DND-41 (cell line): ENCODE measurements at regions not wholly inside any gene's neighbourhood (a gene's known extent, or its start where the extent isn't known, plus 50 kb on each side); places are given as distances from the start of the nearest gene placed in this dataset.

Experiments used
- ATAC-seq: fragments of 200-7000 bp; cut with Tn5 transposase; 3 replicates; pipeline ENCODE4 v1.9.1; 2021; ENCODE audit warnings: low read depth; ENCODE audit not compliant: insufficient read depth
- DNase-seq: peaks from one replicate; pipeline ENCODE4 v3.0.0-alpha.2; 2020
- H2AFZ ChIP-seq: 2 replicates; pipeline ENCODE4 v1.6.0; 2012; ENCODE audit warnings: low read depth, low read length
- H3K27ac ChIP-seq: 2 replicates; pipeline ENCODE4 v1.5.1; 2012; ENCODE audit warnings: low read length, inconsistent platforms
- H3K27me3 ChIP-seq: fragments of 200-600 bp; sonication (generic); 2 replicates; pipeline ENCODE4 v1.6.0; 2012; ENCODE audit warnings: low read length, mild to moderate bottlenecking, inconsistent platforms; ENCODE audit not compliant: insufficient read depth, poor library complexity
- H3K36me3 ChIP-seq: 2 replicates; pipeline ENCODE4 v1.5.1; 2012; ENCODE audit warnings: low read length, inconsistent platforms; ENCODE audit not compliant: insufficient read depth
- H3K4me1 ChIP-seq: 2 replicates; pipeline ENCODE4 v1.5.1; 2012; ENCODE audit warnings: mild to moderate bottlenecking, low read length; ENCODE audit not compliant: insufficient read depth
- H3K4me2 ChIP-seq: 2 replicates; pipeline ENCODE4 v1.6.0; 2012; ENCODE audit warnings: mild to moderate bottlenecking, moderate library complexity, low read length, inconsistent platforms; ENCODE audit not compliant: insufficient read depth
- H3K4me3 ChIP-seq, 2 experiments: fragments of 200-600 bp in 1 of 2; shearing (Covaris generic) in 1 of 2; 2 replicates each; pipeline ENCODE4 v1.5.1; 2012 to 2016; ENCODE audit warnings: inconsistent platforms in 2 of 2, low read length in 2 of 2, mild to moderate bottlenecking in 2 of 2, low read depth in 1 of 2, moderate library complexity in 1 of 2
- H3K79me2 ChIP-seq: 2 replicates; pipeline ENCODE4 v1.6.0; 2012; ENCODE audit warnings: low read length, inconsistent platforms; ENCODE audit not compliant: insufficient read depth
- H3K9ac ChIP-seq: 2 replicates; pipeline ENCODE4 v1.6.0; 2012; ENCODE audit warnings: low read depth, mild to moderate bottlenecking, inconsistent platforms, low read length, moderate library complexity
- H3K9me3 ChIP-seq: 2 replicates; pipeline ENCODE4 v1.5.1; 2012; ENCODE audit warnings: low read length, moderate library complexity, mild to moderate bottlenecking, inconsistent platforms; ENCODE audit not compliant: insufficient read depth, severe bottlenecking
- H4K20me1 ChIP-seq: 2 replicates; pipeline ENCODE4 v1.6.0; 2012; ENCODE audit warnings: low read length; ENCODE audit not compliant: insufficient read depth
- CTCF ChIP-seq: IDR thresholded peaks from 2 replicates; pipeline ENCODE4 v1.5.1; 2012; ENCODE audit warnings: borderline replicate concordance, low read length, moderate library complexity, mild to moderate bottlenecking; ENCODE audit not compliant: poor library complexity, severe bottlenecking; ENCODE audit errors: extremely low read depth
- EZH2 ChIP-seq: IDR thresholded peaks from 3 replicates; pipeline ENCODE4 v1.6.1; 2012; ENCODE audit warnings: borderline replicate concordance, low read depth, mild to moderate bottlenecking, moderate library complexity, low read length, inconsistent platforms; ENCODE audit not compliant: severe bottlenecking

GRCh38 chr9:21607576-21607975 is 125.5 kb upstream of the IFNE start:
- Histone ChIP-seq H3K9ac (no peak overlapping the region), H2AFZ (no peak overlapping the region), H3K4me1 (no peaks in the 10 kb centered on the region), H3K4me2 (no peak overlapping the region), H4K20me1 (no peaks in the 10 kb centered on the region), H3K36me3 (no peaks in the 10 kb centered on the region), H3K27me3 (peaks cover 5% of the 10 kb centered on the region), H3K79me2 (no peaks in the 10 kb centered on the region), H3K4me3 (no peak overlapping the region), H3K27ac (no peak overlapping the region), H3K9me3 (no peaks in the 10 kb centered on the region)
- TF ChIP-seq EZH2 (no peak), CTCF (no peak)
- no peak for DNase-seq
- no peak for ATAC-seq

- DNase-seq = no peak
- H3K27ac ChIP-seq = no peak overlapping the region
- no peaks in the 10 kb centered on the region for H3K9me3 ChIP-seq
- H3K9ac ChIP-seq = no peak overlapping the region
- peaks cover 5% of the 10 kb centered on the region for H3K27me3 ChIP-seq
- H3K79me2 ChIP-seq = no peaks in the 10 kb centered on the region
- TF ChIP-seq EZH2 = no peak
- TF ChIP-seq CTCF = no peak
- H4K20me1 ChIP-seq = no peaks in the 10 kb centered on the region
- no peaks in the 10 kb centered on the region for H3K36me3 ChIP-seq
- H2AFZ ChIP-seq = no peak overlapping the region
- H3K4me3 ChIP-seq = no peak overlapping the region
- no peak for ATAC-seq
- no peak overlapping the region for H3K4me2 ChIP-seq
- H3K4me1 ChIP-seq = no peaks in the 10 kb centered on the region
Measured at GRCh38 chr9:21608200-21608599, 126.1 kb upstream of the IFNE start.

- no peak for DNase-seq
- no peaks in the 10 kb centered on the region for H3K79me2 ChIP-seq
- H3K27me3 ChIP-seq = no peaks in the 10 kb centered on the region
- no peaks in the 10 kb centered on the region for H3K4me1 ChIP-seq
- H3K9ac ChIP-seq = no peak overlapping the region
- no peaks in the 10 kb centered on the region for H4K20me1 ChIP-seq
- H3K27ac ChIP-seq = no peak overlapping the region
- H3K4me3 ChIP-seq = no peak overlapping the region
- TF ChIP-seq EZH2 (no peak), CTCF (no peak)
- no peaks in the 10 kb centered on the region for H3K36me3 ChIP-seq
- no peak overlapping the region for H2AFZ ChIP-seq
- ATAC-seq = no peak
- no peak overlapping the region for H3K4me2 ChIP-seq
- no peaks in the 10 kb centered on the region for H3K9me3 ChIP-seq
Measured at GRCh38 chr9:21609506-21609905, 127.4 kb upstream of the IFNE start.

- Histone ChIP-seq H3K4me2 (no peak overlapping the region), H3K4me3 (no peak overlapping the region), H3K79me2 (no peaks in the 10 kb centered on the region), H3K27ac (no peak overlapping the region), H3K9me3 (no peaks in the 10 kb centered on the region), H3K4me1 (no peaks in the 10 kb centered on the region), H4K20me1 (no peaks in the 10 kb centered on the region), H3K9ac (no peak overlapping the region), H3K36me3 (no peaks in the 10 kb centered on the region), H2AFZ (no peak overlapping the region), H3K27me3 (no peaks in the 10 kb centered on the region)
- DNase-seq = no peak
- TF ChIP-seq EZH2 (no peak), CTCF (no peak)
- ATAC-seq = no peak
Measured at GRCh38 chr9:21611891-21612290, 129.8 kb upstream of the IFNE start.
